ENCODE measurements at regions not wholly inside any gene's neighbourhood (a gene's known extent, or its start where the extent isn't known, plus 50 kb on each side); places are given as distances from the start of the nearest gene placed in this dataset.

DNA sequence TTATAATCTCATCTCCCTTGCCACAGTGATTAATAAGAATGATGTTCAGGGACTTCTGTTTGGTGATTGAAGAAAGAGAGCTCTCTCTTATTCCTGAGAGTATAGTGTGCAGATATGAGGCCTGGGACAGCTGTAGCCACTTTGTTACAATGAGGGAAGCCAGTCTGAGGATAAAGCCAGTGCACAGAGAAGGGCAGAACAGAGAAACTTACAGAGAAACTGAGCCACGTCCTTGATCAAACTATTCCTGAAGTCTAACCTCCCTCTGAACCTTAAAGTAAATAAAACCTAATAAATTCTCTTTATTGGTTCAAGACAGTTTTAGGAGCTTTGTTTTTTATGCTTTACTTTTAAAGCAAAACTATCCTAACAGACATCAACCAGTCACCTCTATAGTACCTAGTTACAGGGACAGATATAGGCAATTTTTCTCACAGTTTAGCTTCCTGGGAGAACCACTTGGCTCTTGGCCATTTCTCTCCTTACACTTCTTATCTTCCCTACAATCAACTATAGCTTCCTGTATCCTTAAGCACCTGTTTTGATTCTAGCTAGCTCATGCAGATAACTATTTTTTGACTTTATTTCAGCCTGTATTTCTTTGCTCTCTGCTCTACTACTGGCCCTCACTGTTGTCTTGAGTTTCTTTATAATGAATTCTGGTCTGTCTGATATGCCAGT lies 284.4 kb downstream of the SHQ1 start:
- Histone ChIP-seq H3K9me3 (ENCODE audit: low read length) (no peaks in the 10 kb centered on the region), H3K36me3 (ENCODE audit: insufficient read depth, low read length) (no peaks in the 10 kb centered on the region), H3K4me1 (ENCODE audit: insufficient read depth, low read length) (no peaks in the 10 kb centered on the region), H3K27me3 (ENCODE audit: insufficient read depth, low read length, poor library complexity, severe bottlenecking) (no peaks in the 10 kb centered on the region), H3K4me3 (ENCODE audit: low read length) (no peak overlapping the region), H3K27ac (ENCODE audit: low read depth, low read length) (no peak overlapping the region)
- peaks cover 0 to 3% (median 0%) of the 10 kb centered on the region in 5 donors for H3K9me3 Mint-ChIP-seq
- DNase-seq, result no peak
- H3K4me3 Mint-ChIP-seq, result no peak overlapping the region
- H3K27ac Mint-ChIP-seq, result no peak overlapping the region
- no peaks in the 10 kb centered on the region for H3K4me1 Mint-ChIP-seq
- H3K27me3 Mint-ChIP-seq, result no peaks in the 10 kb centered on the region
- ChIA-PET POLR2A (no interaction called here), CTCF (no interaction called here)
- H3K36me3 Mint-ChIP-seq, result no peaks in the 10 kb centered on the region

DNA sequence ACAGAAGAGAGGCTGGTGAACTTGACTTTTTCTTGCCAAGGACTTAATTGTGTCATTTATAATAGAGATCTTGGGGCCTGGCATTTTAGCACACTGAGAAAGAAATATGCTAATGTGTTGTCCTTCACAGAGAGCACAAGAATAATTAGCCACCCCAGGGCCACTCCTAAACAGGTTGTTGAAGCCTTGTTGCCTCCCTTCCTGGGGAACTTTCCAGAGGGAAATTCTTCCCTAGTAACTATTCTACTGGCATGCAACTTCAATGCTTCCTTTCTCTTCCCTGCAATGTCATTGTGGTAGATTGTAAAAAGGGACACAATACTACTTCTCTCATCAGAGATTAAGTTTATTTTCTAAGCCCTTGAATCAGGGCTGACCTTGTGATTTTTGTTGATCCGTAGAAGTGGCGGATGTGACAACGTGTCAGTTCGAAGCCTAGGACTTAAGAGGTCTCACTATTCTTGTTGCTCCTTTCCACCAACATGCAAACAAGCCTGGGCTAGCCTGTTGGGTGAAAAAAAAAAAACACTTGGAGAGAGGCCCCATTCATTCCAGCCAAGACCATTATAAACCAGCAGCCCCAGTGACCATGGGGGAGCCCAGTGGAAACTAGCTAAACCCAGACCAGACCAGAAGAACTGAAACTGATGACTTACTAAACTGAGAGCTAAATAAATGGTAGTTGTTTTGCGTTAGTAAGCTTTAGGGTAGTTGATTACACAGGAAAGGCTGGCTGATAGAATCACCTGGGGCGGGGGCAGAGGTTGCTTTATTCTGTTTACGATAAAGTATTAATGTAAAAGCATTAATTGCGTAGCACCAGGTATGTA lies 287.2 kb downstream of the SHQ1 start:
- Mint-ChIP-seq H3K27ac (no peak overlapping the region), H3K9me3 (peaks cover 0 to 3% (median 0%) of the 10 kb centered on the region in 5 donors), H3K36me3 (no peaks in the 10 kb centered on the region), H3K27me3 (no peaks in the 10 kb centered on the region), H3K4me3 (no peak overlapping the region), H3K4me1 (no peaks in the 10 kb centered on the region)
- no peak overlapping the region for H3K4me3 ChIP-seq (ENCODE audit: low read length)
- ChIA-PET POLR2A (no interaction called here), CTCF (no interaction called here)
- no peaks in the 10 kb centered on the region for H3K27me3 ChIP-seq (ENCODE audit: insufficient read depth, low read length, poor library complexity, severe bottlenecking)
- H3K36me3 ChIP-seq (ENCODE audit: insufficient read depth, low read length), result no peaks in the 10 kb centered on the region
- no peak for DNase-seq
- H3K9me3 ChIP-seq (ENCODE audit: low read length), result no peaks in the 10 kb centered on the region
- H3K27ac ChIP-seq (ENCODE audit: low read depth, low read length), result no peak overlapping the region
- H3K4me1 ChIP-seq (ENCODE audit: insufficient read depth, low read length), result no peaks in the 10 kb centered on the region

DNA sequence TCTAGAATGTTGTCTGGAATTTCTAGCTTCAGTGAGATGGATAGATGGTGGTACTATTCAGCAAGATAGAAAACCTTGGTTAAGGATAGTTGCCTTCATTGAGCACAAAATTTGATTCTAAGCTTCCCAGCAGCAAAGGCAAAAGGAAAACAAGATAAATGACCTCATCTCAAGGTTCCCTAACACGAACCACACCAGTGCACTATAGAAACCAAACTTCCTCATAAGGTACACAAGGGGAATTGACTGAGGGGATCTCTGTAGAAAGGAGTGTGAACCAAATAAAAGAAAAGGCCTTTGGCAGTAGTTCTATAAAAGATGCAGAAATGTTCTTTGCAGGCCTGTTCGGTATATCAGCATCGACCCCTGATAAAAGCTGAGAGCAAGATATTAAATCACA lies 288.9 kb downstream of the SHQ1 start:
- ChIA-PET POLR2A (no interaction called here), CTCF (no interaction called here)
- no peaks in the 10 kb centered on the region for H3K36me3 ChIP-seq (ENCODE audit: insufficient read depth, low read length)

DNA sequence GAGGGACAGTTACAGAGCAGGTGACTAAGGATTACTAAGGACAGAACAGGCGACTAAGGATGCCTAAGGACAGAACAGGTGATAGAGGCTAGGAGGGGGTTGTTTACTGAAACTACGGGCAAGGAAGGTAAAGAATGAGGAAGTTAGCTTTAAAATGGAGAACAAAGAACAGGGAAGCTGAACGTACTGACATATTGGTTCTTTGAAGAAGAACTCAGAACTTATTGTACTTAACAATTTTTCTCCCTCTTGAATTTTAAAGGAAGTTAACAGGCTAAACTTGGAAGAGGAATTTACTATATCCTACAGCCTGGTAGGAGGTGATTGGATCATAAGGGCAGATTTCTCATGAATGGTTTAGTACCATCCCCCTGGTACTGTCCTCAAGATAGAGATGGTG lies 290.2 kb downstream of the SHQ1 start:
- Mint-ChIP-seq H3K9me3 (peaks cover 0 to 3% (median 0%) of the 10 kb centered on the region in 5 donors), H3K27me3 (peaks cover 0 to 3% of the 10 kb centered on the region in 2 donors), H3K36me3 (no peaks in the 10 kb centered on the region), H3K27ac (no peak overlapping the region), H3K4me3 (no peak overlapping the region), H3K4me1 (no peaks in the 10 kb centered on the region)
- DNase-seq, result no peak
- no peaks in the 10 kb centered on the region for H3K27me3 ChIP-seq (ENCODE audit: insufficient read depth, low read length, poor library complexity, severe bottlenecking)
- no peaks in the 10 kb centered on the region for H3K36me3 ChIP-seq (ENCODE audit: insufficient read depth, low read length)
- no peak overlapping the region for H3K27ac ChIP-seq (ENCODE audit: low read depth, low read length)
- CTCF ChIA-PET, result no interaction called here
- H3K9me3 ChIP-seq (ENCODE audit: low read length), result no peaks in the 10 kb centered on the region
- POLR2A ChIA-PET, result no interaction called here
- no peaks in the 10 kb centered on the region for H3K4me1 ChIP-seq (ENCODE audit: insufficient read depth, low read length)
- H3K4me3 ChIP-seq (ENCODE audit: low read length), result no peak overlapping the region

More for the DNA sequence above, 288.9 kb downstream of the SHQ1 start:
- Histone ChIP-seq H3K4me3 (ENCODE audit: low read length) (no peak overlapping the region), H3K27me3 (ENCODE audit: insufficient read depth, low read length, poor library complexity, severe bottlenecking) (no peaks in the 10 kb centered on the region), H3K4me1 (ENCODE audit: insufficient read depth, low read length) (no peaks in the 10 kb centered on the region), H3K9me3 (ENCODE audit: low read length) (no peaks in the 10 kb centered on the region), H3K27ac (ENCODE audit: low read depth, low read length) (no peak overlapping the region)
- no peak for DNase-seq
- H3K9me3 Mint-ChIP-seq, result peaks cover 0 to 3% (median 0%) of the 10 kb centered on the region in 5 donors
- no peaks in the 10 kb centered on the region for H3K4me1 Mint-ChIP-seq
- H3K36me3 Mint-ChIP-seq, result no peaks in the 10 kb centered on the region
- H3K27ac Mint-ChIP-seq, result no peak overlapping the region
- no peak overlapping the region for H3K4me3 Mint-ChIP-seq
- peaks cover 0 to 3% of the 10 kb centered on the region in 2 donors for H3K27me3 Mint-ChIP-seq

DNA sequence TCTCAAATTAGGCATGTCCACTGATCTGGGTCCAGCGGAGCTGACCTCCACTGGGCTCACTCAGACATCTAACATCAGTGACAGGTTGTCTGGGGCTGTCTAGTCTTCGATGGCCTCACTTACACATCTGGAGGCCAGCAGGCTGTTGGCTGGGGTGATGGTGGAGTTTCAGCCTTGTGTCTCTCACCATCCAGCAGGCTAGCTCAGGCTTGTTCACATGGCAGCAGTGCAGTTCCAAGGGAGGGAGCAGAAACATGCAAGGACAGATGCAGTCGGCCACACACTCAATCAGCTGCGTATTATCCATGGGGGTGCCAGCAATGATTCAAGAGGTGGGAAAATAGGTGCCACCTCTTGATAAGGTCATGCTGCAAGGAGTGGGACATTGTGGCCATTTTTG lies 292.5 kb downstream of the SHQ1 start:
- Histone ChIP-seq H3K4me1 (ENCODE audit: insufficient read depth, low read length) (no peaks in the 10 kb centered on the region), H3K36me3 (ENCODE audit: insufficient read depth, low read length) (no peaks in the 10 kb centered on the region), H3K4me3 (ENCODE audit: low read length) (no peak overlapping the region), H3K9me3 (ENCODE audit: low read length) (no peaks in the 10 kb centered on the region), H3K27ac (ENCODE audit: low read depth, low read length) (no peak overlapping the region), H3K27me3 (ENCODE audit: insufficient read depth, low read length, poor library complexity, severe bottlenecking) (no peaks in the 10 kb centered on the region)
- Mint-ChIP-seq H3K36me3 (no peaks in the 10 kb centered on the region), H3K4me1 (peaks cover 0 to 2% (median 0%) of the 10 kb centered on the region in 3 donors), H3K27me3 (peaks cover 0 to 3% of the 10 kb centered on the region in 2 donors), H3K9me3 (peaks cover 0 to 3% (median 0%) of the 10 kb centered on the region in 5 donors), H3K27ac (no peak overlapping the region), H3K4me3 (no peak overlapping the region)
- ChIA-PET CTCF (no interaction called here), POLR2A (no interaction called here)
- no peak for DNase-seq

DNA sequence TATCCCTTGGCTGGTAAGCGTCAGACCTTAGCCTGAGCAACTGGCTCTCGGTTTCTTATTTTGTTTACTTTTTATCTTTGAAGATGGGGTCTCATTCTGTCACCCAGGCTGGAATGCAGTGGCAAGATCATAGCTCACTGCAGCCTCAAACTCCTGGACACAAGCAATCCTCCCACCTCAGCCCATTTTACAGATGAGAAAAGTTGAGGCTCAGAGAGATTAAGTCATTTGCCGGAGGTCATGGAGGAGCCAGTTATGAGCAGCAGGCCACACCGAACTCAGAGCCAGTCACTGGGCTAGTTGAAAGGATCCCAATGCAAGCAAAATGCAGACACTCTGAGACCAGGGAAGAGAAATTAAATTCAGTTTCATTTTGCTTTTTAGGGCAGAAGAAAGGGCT lies 293.6 kb downstream of the SHQ1 start:
- Mint-ChIP-seq H3K27me3 (peaks cover 0 to 3% of the 10 kb centered on the region in 2 donors), H3K4me3 (no peak overlapping the region), H3K4me1 (peaks cover 8 to 12% (median 10%) of the 10 kb centered on the region in 3 donors), H3K27ac (no peak overlapping the region), H3K36me3 (peaks cover 0 to 2% (median 0%) of the 10 kb centered on the region in 3 donors), H3K9me3 (peaks cover 0 to 3% (median 0%) of the 10 kb centered on the region in 5 donors)
- CTCF ChIA-PET, result no interaction called here
- no peaks in the 10 kb centered on the region for H3K36me3 ChIP-seq (ENCODE audit: insufficient read depth, low read length)
- H3K9me3 ChIP-seq (ENCODE audit: low read length), result no peaks in the 10 kb centered on the region
- DNase-seq, result no peak
- H3K4me1 ChIP-seq (ENCODE audit: insufficient read depth, low read length), result peaks cover 6% of the 10 kb centered on the region
- no peaks in the 10 kb centered on the region for H3K27me3 ChIP-seq (ENCODE audit: insufficient read depth, low read length, poor library complexity, severe bottlenecking)
- POLR2A ChIA-PET, result no interaction called here
- no peak overlapping the region for H3K4me3 ChIP-seq (ENCODE audit: low read length)
- no peak overlapping the region for H3K27ac ChIP-seq (ENCODE audit: low read depth, low read length)

DNA sequence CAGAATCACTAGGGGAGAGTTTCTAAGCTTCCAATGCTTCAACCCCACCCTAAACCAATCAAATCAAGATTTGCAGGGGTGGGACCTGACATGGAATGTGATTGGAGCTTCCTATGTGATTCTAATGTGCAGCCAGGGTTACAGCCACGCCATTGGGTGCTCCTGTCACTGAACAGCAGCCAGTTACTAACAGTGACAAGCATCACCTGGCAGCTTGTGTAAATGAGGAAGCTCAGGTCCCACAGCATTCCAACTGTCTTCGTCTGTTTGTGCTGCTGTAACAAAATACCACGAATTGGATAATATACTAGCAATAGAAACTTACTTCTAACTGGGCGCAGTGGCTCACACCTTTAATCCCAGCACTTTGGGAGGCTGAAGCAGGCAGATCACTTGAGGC lies 294.9 kb downstream of the SHQ1 start:
- ChIA-PET CTCF (no interaction called here), POLR2A (no interaction called here)
- no peak overlapping the region for H3K27ac ChIP-seq (ENCODE audit: low read depth, low read length)
- Mint-ChIP-seq H3K4me3 (no peak overlapping the region), H3K4me1 (peaks cover 10 to 18% (median 16%) of the 10 kb centered on the region in 3 donors), H3K9me3 (peaks cover 0 to 3% (median 0%) of the 10 kb centered on the region in 5 donors), H3K27ac (no peak overlapping the region), H3K27me3 (peaks cover 0 to 3% of the 10 kb centered on the region in 2 donors), H3K36me3 (peaks cover 0 to 2% (median 0%) of the 10 kb centered on the region in 3 donors)
- peaks cover 10% of the 10 kb centered on the region for H3K4me1 ChIP-seq (ENCODE audit: insufficient read depth, low read length)
- no peak overlapping the region for H3K4me3 ChIP-seq (ENCODE audit: low read length)
- H3K36me3 ChIP-seq (ENCODE audit: insufficient read depth, low read length), result no peaks in the 10 kb centered on the region
- no peak for DNase-seq
- no peaks in the 10 kb centered on the region for H3K27me3 ChIP-seq (ENCODE audit: insufficient read depth, low read length, poor library complexity, severe bottlenecking)
- H3K9me3 ChIP-seq (ENCODE audit: low read length), result no peaks in the 10 kb centered on the region

DNA sequence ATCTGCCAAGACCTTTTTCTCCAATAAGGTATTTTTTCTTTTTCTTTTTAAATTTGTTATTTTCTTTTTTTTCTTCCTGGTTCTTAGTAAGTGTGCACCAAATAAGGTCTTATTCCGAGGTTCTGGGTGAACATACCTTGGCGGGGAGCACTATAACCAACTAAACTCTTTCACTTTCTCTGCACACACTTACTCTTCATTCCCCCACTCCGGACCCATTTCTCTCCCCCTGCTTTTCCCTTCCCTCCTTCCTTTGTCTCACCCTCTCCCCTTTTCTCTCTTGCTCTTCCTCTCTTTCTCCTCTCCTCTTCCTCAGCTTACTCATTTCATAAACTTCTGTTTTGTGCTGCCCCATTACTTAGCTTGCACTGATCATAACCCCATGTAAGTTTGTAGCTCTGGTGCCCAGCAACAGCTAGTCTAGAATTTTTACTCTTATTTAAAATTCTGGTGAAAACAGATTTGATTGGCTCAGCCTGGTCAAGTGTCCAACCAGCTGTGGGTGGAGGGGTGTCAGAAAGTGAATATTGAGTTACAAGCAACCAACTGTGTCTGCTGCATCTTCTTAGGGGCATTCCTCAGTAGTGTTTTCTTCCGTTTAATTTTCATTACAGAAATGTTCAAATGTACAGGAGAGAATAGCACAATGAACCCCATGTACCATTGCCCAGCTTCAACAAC lies 297.5 kb downstream of the SHQ1 start:
- H3K4me3 Mint-ChIP-seq, result peak overlapping the region in 4 of 7 donors; percentile 44 to 76 (median 68)
- peaks cover 10 to 18% (median 16%) of the 10 kb centered on the region in 3 donors for H3K4me1 Mint-ChIP-seq
- peaks cover 0 to 2% (median 0%) of the 10 kb centered on the region in 3 donors for H3K36me3 Mint-ChIP-seq
- peaks cover 0 to 3% of the 10 kb centered on the region in 2 donors for H3K27me3 Mint-ChIP-seq
- CTCF ChIA-PET, result no interaction called here
- Histone ChIP-seq H3K27me3 (ENCODE audit: insufficient read depth, low read length, poor library complexity, severe bottlenecking) (no peaks in the 10 kb centered on the region), H3K9me3 (ENCODE audit: low read length) (no peaks in the 10 kb centered on the region), H3K36me3 (ENCODE audit: insufficient read depth, low read length) (no peaks in the 10 kb centered on the region), H3K4me3 (ENCODE audit: low read length) (no peak overlapping the region), H3K27ac (ENCODE audit: low read depth, low read length) (no peak overlapping the region), H3K4me1 (ENCODE audit: insufficient read depth, low read length) (peaks cover 10% of the 10 kb centered on the region)
- POLR2A ChIA-PET, result no interaction called here
- peak overlapping the region in 2 of 8 donors; percentile 32 to 47 for H3K27ac Mint-ChIP-seq
- DNase-seq, result no peak
- H3K9me3 Mint-ChIP-seq, result peaks cover 0 to 2% (median 0%) of the 10 kb centered on the region in 5 donors
